ENCODE measurements at regions not wholly inside any gene's neighbourhood (a gene's known extent, or its start where the extent isn't known, plus 50 kb on each side); places are given as distances from the start of the nearest gene placed in this dataset.

DNA sequence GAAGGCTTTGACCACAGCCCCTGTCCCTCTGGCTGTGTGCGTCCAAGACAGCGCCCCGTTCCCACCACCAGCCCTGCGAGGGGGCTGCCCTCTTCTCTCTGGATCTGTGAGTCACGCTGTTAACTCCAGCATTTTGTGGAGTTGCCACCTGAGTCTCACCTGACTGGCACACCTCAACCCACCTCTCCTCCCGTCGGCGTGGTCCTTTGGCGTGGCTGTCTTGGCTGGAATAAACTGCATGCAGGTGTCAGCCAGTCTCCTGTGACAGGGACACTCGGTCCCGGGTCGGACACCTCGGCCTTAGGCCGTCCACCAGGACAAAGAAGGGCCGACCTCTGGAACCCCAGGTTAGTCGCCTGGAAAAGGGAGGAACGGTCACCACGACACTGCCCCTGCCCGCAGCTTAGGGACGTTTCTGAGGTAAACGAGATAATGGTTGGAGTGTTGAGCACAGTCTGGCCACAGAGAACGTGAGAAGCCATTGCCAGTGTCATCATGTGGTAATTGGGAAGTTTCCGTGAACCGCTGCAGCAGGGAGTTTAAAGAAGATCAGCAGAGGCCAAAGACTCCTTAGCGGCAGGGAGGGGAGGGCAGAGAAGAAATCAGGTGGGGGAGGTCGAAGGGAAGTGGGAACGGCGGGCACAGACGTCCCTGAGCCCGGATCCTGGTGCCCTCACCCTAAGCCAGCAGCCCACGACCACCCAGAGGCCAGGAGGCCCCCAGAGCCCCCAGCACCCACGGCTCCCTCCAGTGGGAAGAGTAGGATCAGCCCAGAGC is 73.6 kb upstream of the FAM20C start:
- Histone ChIP-seq H3K56ac (ENCODE audit: extremely low read depth, insufficient read depth, low read length) (no peak overlapping the region), H3K18ac (ENCODE audit: low read depth, low read length) (no peak overlapping the region), H3K4me3 (ENCODE audit: insufficient read depth, low read depth, low read length) (no peak overlapping the region), H2AFZ (replicated peaks; ENCODE audit: low read length, poor library complexity) (no peak overlapping the region), H3K4ac (ENCODE audit: low read depth, low read length) (no peak overlapping the region; the same call in 1 of the 2 replicates), H4K91ac (ENCODE audit: insufficient read depth, low read depth, low read length) (no peak overlapping the region), H4K8ac (ENCODE audit: low read depth in 2 of 2, low read length in 2 of 2) (no peak overlapping the region; a peak in 1 of 4 replicates), H3K9me3 (ENCODE audit: control insufficient read depth, insufficient read depth, low read length) (peaks cover 4% of the 10 kb centered on the region), H3K9me1 (ENCODE audit: insufficient read depth, low read length) (0 out of 2 replicates have a peak, but pooled peaks cover 4% of the 10 kb centered on the region), H2AK5ac (ENCODE audit: low read depth, low read length) (no peak overlapping the region), H2BK5ac (ENCODE audit: low read depth, low read length, poor library complexity, severe bottlenecking) (no peak overlapping the region), H4K20me1 (ENCODE audit: insufficient read depth, low read length) (no peaks in the 10 kb centered on the region), H3K79me1 (ENCODE audit: low read depth in 1 of 2, low read length in 2 of 2) (no peaks in the 10 kb centered on the region), H3K27ac (ENCODE audit: insufficient read depth, low read length) (no peak overlapping the region), H3K23ac (ENCODE audit: low read depth, low read length) (no peak overlapping the region), H3K36me3 (ENCODE audit: control insufficient read depth, insufficient read depth, low read length) (no peaks in the 10 kb centered on the region), H3K27me3 (ENCODE audit: control insufficient read depth, insufficient read depth, low read length) (no peaks in the 10 kb centered on the region; the same call in 1 of the 2 replicates), H2AK9ac (replicated peaks; ENCODE audit: low read depth, low read length, poor library complexity) (no peak overlapping the region), H3K4me1 (ENCODE audit: control insufficient read depth, insufficient read depth, low read length) (peaks cover 11% of the 10 kb centered on the region), H3K9ac (ENCODE audit: low read depth, low read length) (no peak overlapping the region), H2BK120ac (ENCODE audit: low read depth, low read length) (no peak overlapping the region), H2BK20ac (ENCODE audit: low read depth, low read length) (no peak overlapping the region), H3K4me2 (ENCODE audit: low read depth, low read length) (no peak overlapping the region), H2BK15ac (ENCODE audit: low read depth, low read length) (no peak overlapping the region; the same call in 2 of the 3 replicates), H3K14ac (replicated peaks; ENCODE audit: low read depth, low read length) (no peak overlapping the region), H4K5ac (ENCODE audit: low read depth, low read length) (no peak overlapping the region)
- no TSS peak for BruUV-seq (replicated peaks)
- intact Hi-C loops (cut with micrococcal nuclease) = no loop called here
- ATAC-seq (ENCODE audit: low read depth) (no peak), DNase-seq (no peak)
- CTCF ChIA-PET = interaction anchor here (1.0 kb wide), 1 partner anchor 17 kb away, joined by 3 read pairs; no protein-coding TSS in a partner anchor
- WGBS, 2 experiments (ENCODE audit: extremely low coverage in 2 of 2, insufficient read length in 1 of 2) = 90% methylated on average over 25 of the region's 32 CpGs; no CpG with 5 or more reads in 1 of the 2 experiments
- POLR2A ChIA-PET (ENCODE audit: unreplicated experiment) = no interaction called here
- in situ Hi-C loops (cut with MboI; ENCODE audit: low sequenced_read_pairs) = no loop called here
- dilution Hi-C loops (cut with HindIII; ENCODE audit: low sequenced_read_pairs, unreplicated experiment) = no loop called here
- no peak for TF ChIP-seq MAFK (IDR thresholded peaks at IDR 0.05; ENCODE audit: low read depth, low read length)
- no peak for TF ChIP-seq RAD21 (IDR thresholded peaks at IDR 0.05; ENCODE audit: low read length)
- no peak for TF ChIP-seq CHD1 (IDR thresholded peaks at IDR 0.05; ENCODE audit: low read depth, low read length)
- no peak for TF ChIP-seq POLR2A (IDR thresholded peaks at IDR 0.05; ENCODE audit: low read depth, low read length)
- no peak for TF ChIP-seq MXI1 (IDR thresholded peaks at IDR 0.05; ENCODE audit: borderline replicate concordance, low read depth, low read length)
- TF ChIP-seq RCOR1 (IDR thresholded peaks at IDR 0.05; ENCODE audit: insufficient replicate concordance, low read length) = no peak
- no peak for TF ChIP-seq FOS (IDR thresholded peaks at IDR 0.05; ENCODE audit: low read depth, low read length)
- no peak for TF ChIP-seq MAZ (IDR thresholded peaks at IDR 0.05; ENCODE audit: borderline replicate concordance, low read depth, low read length)
- TF ChIP-seq, protein P1, sequence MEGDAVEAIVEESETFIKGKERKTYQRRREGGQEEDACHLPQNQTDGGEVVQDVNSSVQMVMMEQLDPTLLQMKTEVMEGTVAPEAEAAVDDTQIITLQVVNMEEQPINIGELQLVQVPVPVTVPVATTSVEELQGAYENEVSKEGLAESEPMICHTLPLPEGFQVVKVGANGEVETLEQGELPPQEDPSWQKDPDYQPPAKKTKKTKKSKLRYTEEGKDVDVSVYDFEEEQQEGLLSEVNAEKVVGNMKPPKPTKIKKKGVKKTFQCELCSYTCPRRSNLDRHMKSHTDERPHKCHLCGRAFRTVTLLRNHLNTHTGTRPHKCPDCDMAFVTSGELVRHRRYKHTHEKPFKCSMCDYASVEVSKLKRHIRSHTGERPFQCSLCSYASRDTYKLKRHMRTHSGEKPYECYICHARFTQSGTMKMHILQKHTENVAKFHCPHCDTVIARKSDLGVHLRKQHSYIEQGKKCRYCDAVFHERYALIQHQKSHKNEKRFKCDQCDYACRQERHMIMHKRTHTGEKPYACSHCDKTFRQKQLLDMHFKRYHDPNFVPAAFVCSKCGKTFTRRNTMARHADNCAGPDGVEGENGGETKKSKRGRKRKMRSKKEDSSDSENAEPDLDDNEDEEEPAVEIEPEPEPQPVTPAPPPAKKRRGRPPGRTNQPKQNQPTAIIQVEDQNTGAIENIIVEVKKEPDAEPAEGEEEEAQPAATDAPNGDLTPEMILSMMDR (conservative IDR thresholded peaks at IDR 0.05; ENCODE audit: low read depth, low read length) = no peak
- TF ChIP-seq CEBPB (IDR thresholded peaks at IDR 0.05; ENCODE audit: low read depth, low read length) = no peak
- TF ChIP-seq BHLHE40 (IDR thresholded peaks at IDR 0.05; ENCODE audit: low read depth, low read length) = no peak
- TF ChIP-seq RFX5 (IDR thresholded peaks at IDR 0.05; ENCODE audit: low read depth, low read length) = no peak
- TF ChIP-seq, protein P2, sequence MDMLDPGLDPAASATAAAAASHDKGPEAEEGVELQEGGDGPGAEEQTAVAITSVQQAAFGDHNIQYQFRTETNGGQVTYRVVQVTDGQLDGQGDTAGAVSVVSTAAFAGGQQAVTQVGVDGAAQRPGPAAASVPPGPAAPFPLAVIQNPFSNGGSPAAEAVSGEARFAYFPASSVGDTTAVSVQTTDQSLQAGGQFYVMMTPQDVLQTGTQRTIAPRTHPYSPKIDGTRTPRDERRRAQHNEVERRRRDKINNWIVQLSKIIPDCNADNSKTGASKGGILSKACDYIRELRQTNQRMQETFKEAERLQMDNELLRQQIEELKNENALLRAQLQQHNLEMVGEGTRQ (IDR thresholded peaks at IDR 0.05; ENCODE audit: low read depth, low read length) = no peak
- TF ChIP-seq NFE2L2 (IDR thresholded peaks at IDR 0.05; ENCODE audit: low read depth, low read length) = no peak
- TF ChIP-seq SMC3 (IDR thresholded peaks at IDR 0.05; ENCODE audit: low read depth, low read length) = no peak

Data from IMR-90 (cell line).